ENCODE measurements at regions not wholly inside any gene's neighbourhood (a gene's known extent, or its start where the extent isn't known, plus 50 kb on each side); places are given as distances from the start of the nearest gene placed in this dataset.
A peak's percentile ranks its signal among the peaks of the same experiment; 100 is the strongest.

GRCh38 chr7:47103498-47104205, 478.3 kb downstream of the TNS3 start:
- no peaks in the 10 kb centered on the region for H3K79me2 ChIP-seq (ENCODE audit: insufficient read depth, low read length)
- no peaks in the 10 kb centered on the region for H3K9me3 ChIP-seq (ENCODE audit: control insufficient read depth in 1 of 2, insufficient read depth in 1 of 2, low read depth in 1 of 2, low read length in 2 of 2)
- no peaks in the 10 kb centered on the region for H3K9me2 ChIP-seq (ENCODE audit: insufficient read depth)
- ATAC-seq (peak; percentile 52), DNase-seq (ENCODE audit: low read depth, low spot score) (no peak)
- ChIA-PET CTCF (no interaction called here), POLR2A (no interaction called here), RAD21 (ENCODE audit: low non-redundant PET in 1 of 2, low total read pairs in 2 of 2, uncharacterized antibody in 2 of 2, unreplicated experiment in 2 of 2) (no interaction called here)
- no peak overlapping the region for H3K27ac ChIP-seq (ENCODE audit: low read depth, low read length)
- BruUV-seq (replicated peaks) = no TSS peak
- no peaks in the 10 kb centered on the region for H4K20me1 ChIP-seq (ENCODE audit: insufficient read depth)
- no peak overlapping the region for H3K4me3 ChIP-seq (replicated peaks in 1 of 2; ENCODE audit: low read depth in 1 of 2, low read length in 2 of 2)
- H3K36me3 ChIP-seq (ENCODE audit: control insufficient read depth in 1 of 2, insufficient read depth in 2 of 2, low read length in 2 of 2) = no peaks in the 10 kb centered on the region
- H2AFZ ChIP-seq (ENCODE audit: low read depth, low read length, poor library complexity, severe bottlenecking) = no peak overlapping the region
- H3K9ac ChIP-seq (ENCODE audit: low read length) = no peak overlapping the region
- H3K4me2 ChIP-seq (ENCODE audit: low read length) = no peak overlapping the region
- intact Hi-C loops (cut with micrococcal nuclease) = no loop called here
- no peaks in the 10 kb centered on the region for H3K27me3 ChIP-seq (ENCODE audit: insufficient read depth, low read length)
- peaks cover 0 to 3% of the 10 kb centered on the region in 2 experiments; a peak in 1 of 4 replicates for H3K4me1 ChIP-seq (ENCODE audit: control insufficient read depth in 1 of 2, insufficient read depth in 2 of 2, low read length in 2 of 2)
- no peak for TF ChIP-seq SRF (IDR thresholded peaks at IDR 0.05; ENCODE audit: low read depth)
- no peak for TF ChIP-seq RAD21 (IDR thresholded peaks at IDR 0.05; ENCODE audit: low read depth)
- TF ChIP-seq ELF1 (IDR thresholded peaks at IDR 0.05; ENCODE audit: borderline replicate concordance, low read depth) = no peak

DNA sequence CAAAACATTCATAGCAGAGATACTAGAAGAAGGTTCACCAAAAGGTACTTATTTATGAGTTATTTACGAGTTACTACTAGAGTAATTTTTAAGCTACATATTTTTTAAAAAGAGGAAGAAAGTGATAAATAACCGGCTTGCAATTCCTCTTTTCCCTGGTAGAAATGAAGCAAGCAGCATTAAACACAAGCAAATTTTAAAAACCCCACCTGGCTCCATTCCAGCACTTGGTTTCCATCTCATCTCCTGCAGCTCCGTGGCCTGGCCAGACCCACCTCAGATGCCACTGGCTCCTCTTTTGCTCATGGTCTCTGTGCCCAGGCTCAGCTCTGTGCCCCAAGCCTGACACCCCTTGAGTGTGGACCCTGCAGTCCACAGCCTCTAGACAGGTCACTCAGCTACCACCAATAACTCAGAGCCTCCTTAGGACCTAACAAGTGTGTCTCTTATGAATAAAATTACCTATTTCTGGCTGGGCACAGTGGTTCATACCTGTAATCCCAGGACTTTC, 479.5 kb downstream of the TNS3 start:
- ChIA-PET RAD21 (ENCODE audit: low non-redundant PET in 1 of 2, low total read pairs in 2 of 2, uncharacterized antibody in 2 of 2, unreplicated experiment in 2 of 2) (no interaction called here), POLR2A (no interaction called here), CTCF (no interaction called here)
- Histone ChIP-seq H3K9me2 (ENCODE audit: insufficient read depth) (no peaks in the 10 kb centered on the region), H3K9me3 (ENCODE audit: control insufficient read depth in 1 of 2, insufficient read depth in 1 of 2, low read depth in 1 of 2, low read length in 2 of 2) (no peaks in the 10 kb centered on the region), H3K9ac (ENCODE audit: low read length) (no peak overlapping the region), H2AFZ (ENCODE audit: low read depth, low read length, poor library complexity, severe bottlenecking) (no peak overlapping the region), H3K4me2 (ENCODE audit: low read length) (no peak overlapping the region), H3K4me1 (ENCODE audit: control insufficient read depth in 1 of 2, insufficient read depth in 2 of 2, low read length in 2 of 2) (peaks cover 0 to 3% of the 10 kb centered on the region in 2 experiments; a peak in 1 of 4 replicates), H3K79me2 (ENCODE audit: insufficient read depth, low read length) (no peaks in the 10 kb centered on the region), H3K27ac (ENCODE audit: low read depth, low read length) (no peak overlapping the region), H3K4me3 (replicated peaks in 1 of 2; ENCODE audit: low read depth in 1 of 2, low read length in 2 of 2) (no peak overlapping the region), H4K20me1 (ENCODE audit: insufficient read depth) (no peaks in the 10 kb centered on the region), H3K36me3 (ENCODE audit: control insufficient read depth in 1 of 2, insufficient read depth in 2 of 2, low read length in 2 of 2) (no peaks in the 10 kb centered on the region), H3K27me3 (ENCODE audit: insufficient read depth, low read length) (no peaks in the 10 kb centered on the region)
- BruUV-seq (replicated peaks) = no TSS peak
- intact Hi-C loops (cut with micrococcal nuclease) = no loop called here
- ATAC-seq (no peak), DNase-seq (ENCODE audit: low read depth, low spot score) (no peak)
- TF ChIP-seq MAX (IDR thresholded peaks at IDR 0.05) (no peak), SIN3A (IDR thresholded peaks at IDR 0.05; ENCODE audit: low read depth) (no peak), POLR2AphosphoS5 (IDR thresholded peaks at IDR 0.05; ENCODE audit: low read depth, low read length) (no peak), POLR2A (IDR thresholded peaks at IDR 0.05; ENCODE audit: borderline replicate concordance, extremely low read depth, insufficient read depth, insufficient read length) (no peak), TCF7L2 (IDR thresholded peaks at IDR 0.05; ENCODE audit: borderline replicate concordance, extremely low read depth, insufficient read depth, insufficient read length) (no peak), ZFX (IDR thresholded peaks at IDR 0.05) (no peak), EZH2phosphoT487 (IDR thresholded peaks at IDR 0.05; ENCODE audit: borderline replicate concordance) (no peak), JUND (IDR thresholded peaks at IDR 0.05) (no peak), CBX3 (IDR thresholded peaks at IDR 0.05; ENCODE audit: low read depth) (no peak), SRF (IDR thresholded peaks at IDR 0.05; ENCODE audit: low read depth) (no peak), ATF3 (IDR thresholded peaks at IDR 0.05) (no peak)
- TF ChIP-seq, protein P1, sequence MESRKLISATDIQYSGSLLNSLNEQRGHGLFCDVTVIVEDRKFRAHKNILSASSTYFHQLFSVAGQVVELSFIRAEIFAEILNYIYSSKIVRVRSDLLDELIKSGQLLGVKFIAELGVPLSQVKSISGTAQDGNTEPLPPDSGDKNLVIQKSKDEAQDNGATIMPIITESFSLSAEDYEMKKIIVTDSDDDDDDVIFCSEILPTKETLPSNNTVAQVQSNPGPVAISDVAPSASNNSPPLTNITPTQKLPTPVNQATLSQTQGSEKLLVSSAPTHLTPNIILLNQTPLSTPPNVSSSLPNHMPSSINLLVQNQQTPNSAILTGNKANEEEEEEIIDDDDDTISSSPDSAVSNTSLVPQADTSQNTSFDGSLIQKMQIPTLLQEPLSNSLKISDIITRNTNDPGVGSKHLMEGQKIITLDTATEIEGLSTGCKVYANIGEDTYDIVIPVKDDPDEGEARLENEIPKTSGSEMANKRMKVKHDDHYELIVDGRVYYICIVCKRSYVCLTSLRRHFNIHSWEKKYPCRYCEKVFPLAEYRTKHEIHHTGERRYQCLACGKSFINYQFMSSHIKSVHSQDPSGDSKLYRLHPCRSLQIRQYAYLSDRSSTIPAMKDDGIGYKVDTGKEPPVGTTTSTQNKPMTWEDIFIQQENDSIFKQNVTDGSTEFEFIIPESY (IDR thresholded peaks at IDR 0.05; ENCODE audit: extremely low read depth, insufficient replicate concordance, low read length) = no peak
- TF ChIP-seq, protein P2, sequence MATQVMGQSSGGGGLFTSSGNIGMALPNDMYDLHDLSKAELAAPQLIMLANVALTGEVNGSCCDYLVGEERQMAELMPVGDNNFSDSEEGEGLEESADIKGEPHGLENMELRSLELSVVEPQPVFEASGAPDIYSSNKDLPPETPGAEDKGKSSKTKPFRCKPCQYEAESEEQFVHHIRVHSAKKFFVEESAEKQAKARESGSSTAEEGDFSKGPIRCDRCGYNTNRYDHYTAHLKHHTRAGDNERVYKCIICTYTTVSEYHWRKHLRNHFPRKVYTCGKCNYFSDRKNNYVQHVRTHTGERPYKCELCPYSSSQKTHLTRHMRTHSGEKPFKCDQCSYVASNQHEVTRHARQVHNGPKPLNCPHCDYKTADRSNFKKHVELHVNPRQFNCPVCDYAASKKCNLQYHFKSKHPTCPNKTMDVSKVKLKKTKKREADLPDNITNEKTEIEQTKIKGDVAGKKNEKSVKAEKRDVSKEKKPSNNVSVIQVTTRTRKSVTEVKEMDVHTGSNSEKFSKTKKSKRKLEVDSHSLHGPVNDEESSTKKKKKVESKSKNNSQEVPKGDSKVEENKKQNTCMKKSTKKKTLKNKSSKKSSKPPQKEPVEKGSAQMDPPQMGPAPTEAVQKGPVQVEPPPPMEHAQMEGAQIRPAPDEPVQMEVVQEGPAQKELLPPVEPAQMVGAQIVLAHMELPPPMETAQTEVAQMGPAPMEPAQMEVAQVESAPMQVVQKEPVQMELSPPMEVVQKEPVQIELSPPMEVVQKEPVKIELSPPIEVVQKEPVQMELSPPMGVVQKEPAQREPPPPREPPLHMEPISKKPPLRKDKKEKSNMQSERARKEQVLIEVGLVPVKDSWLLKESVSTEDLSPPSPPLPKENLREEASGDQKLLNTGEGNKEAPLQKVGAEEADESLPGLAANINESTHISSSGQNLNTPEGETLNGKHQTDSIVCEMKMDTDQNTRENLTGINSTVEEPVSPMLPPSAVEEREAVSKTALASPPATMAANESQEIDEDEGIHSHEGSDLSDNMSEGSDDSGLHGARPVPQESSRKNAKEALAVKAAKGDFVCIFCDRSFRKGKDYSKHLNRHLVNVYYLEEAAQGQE (IDR thresholded peaks at IDR 0.05; ENCODE audit: low read depth) = no peak
